ENCODE measurements at regions not wholly inside any gene's neighbourhood (a gene's known extent, or its start where the extent isn't known, plus 50 kb on each side); places are given as distances from the start of the nearest gene placed in this dataset.

DNA sequence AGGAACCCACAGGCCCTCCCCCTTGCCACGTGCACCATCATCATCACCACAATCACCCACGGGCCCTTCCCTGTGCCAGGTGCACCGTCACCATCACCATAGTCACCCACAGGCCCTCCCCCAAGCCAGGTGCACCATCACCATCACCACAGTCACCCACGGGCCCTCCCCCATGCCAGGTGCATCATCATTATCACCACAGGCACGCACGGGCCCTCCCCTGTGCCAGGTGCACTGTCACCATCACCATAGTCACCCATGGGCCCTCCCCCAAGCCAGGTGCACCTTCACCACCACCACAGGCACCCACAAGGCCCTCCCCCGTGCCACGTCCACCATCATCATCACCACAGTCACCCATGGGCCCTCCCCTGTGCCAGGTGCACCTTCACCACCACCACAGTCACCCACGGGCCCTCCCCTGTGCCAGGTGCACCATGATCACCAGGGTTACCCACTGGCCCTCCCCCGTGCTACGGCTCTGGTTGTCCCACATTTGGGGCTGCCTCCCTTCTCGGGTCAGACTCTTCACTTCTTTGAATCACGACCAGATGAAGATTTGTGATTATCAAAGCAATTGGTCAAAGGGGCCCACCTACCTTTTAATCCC is 69.1 kb upstream of the OLFM1 start:
- intact Hi-C loops (cut with DNase I, micrococcal nuclease): no loop called here
- Mint-ChIP-seq H3K27me3 (peaks cover 11% of the 10 kb centered on the region), H3K27ac (no peak overlapping the region), H3K36me3 (ENCODE audit: low read depth) (no peaks in the 10 kb centered on the region), H3K9me3 (no peaks in the 10 kb centered on the region), H3K4me1 (ENCODE audit: low read depth) (no peaks in the 10 kb centered on the region), H3K4me3 (no peak overlapping the region)
- ATAC-seq (ENCODE audit: poor library complexity) (no peak), DNase-seq (no peak)
- H3K4me1 ChIP-seq (ENCODE audit: insufficient read depth, low read length): no peaks in the 10 kb centered on the region
- ChIA-PET CTCF (no interaction called here), POLR2A (no interaction called here)
- TF ChIP-seq, protein P1, sequence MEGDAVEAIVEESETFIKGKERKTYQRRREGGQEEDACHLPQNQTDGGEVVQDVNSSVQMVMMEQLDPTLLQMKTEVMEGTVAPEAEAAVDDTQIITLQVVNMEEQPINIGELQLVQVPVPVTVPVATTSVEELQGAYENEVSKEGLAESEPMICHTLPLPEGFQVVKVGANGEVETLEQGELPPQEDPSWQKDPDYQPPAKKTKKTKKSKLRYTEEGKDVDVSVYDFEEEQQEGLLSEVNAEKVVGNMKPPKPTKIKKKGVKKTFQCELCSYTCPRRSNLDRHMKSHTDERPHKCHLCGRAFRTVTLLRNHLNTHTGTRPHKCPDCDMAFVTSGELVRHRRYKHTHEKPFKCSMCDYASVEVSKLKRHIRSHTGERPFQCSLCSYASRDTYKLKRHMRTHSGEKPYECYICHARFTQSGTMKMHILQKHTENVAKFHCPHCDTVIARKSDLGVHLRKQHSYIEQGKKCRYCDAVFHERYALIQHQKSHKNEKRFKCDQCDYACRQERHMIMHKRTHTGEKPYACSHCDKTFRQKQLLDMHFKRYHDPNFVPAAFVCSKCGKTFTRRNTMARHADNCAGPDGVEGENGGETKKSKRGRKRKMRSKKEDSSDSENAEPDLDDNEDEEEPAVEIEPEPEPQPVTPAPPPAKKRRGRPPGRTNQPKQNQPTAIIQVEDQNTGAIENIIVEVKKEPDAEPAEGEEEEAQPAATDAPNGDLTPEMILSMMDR (IDR thresholded peaks at IDR 0.05): no peak
- H3K9me3 ChIP-seq (ENCODE audit: control insufficient read depth in 1 of 2, insufficient read depth in 1 of 2, low read length in 2 of 2): peaks cover 0 to 6% of the 10 kb centered on the region in 2 experiments
- no peak overlapping the region for H3K4me3 ChIP-seq (ENCODE audit: low read length)
- no peak overlapping the region for H3K27ac ChIP-seq (ENCODE audit: low read depth in 1 of 2, low read length in 2 of 2)
- H3K36me3 ChIP-seq (ENCODE audit: insufficient read depth, low read length): no peaks in the 10 kb centered on the region
- no peaks in the 10 kb centered on the region for H3K27me3 ChIP-seq (ENCODE audit: control insufficient read depth in 1 of 2, insufficient read depth in 2 of 2, low read length in 2 of 2)

DNA sequence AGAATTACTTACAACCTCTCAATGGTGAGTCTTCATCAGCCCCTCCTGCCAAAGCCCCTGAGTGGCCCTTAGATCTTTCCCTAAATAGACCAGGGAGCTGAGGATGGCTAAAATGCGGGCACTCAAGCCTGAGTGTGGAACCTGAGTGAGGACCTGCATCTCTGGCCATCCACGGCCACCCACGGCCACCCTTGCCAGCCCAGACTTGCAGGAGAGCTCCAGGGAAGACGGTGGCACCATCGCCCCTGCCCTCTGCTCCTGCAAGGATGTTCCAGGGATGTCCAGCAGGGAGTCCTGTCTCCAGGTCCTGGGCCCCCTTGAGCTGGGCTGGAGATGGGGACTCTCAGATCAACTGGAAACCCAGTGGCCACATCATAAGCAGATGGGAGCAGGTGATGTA is 68.2 kb upstream of the OLFM1 start:
- H3K27me3 ChIP-seq (ENCODE audit: control insufficient read depth in 1 of 2, insufficient read depth in 2 of 2, low read length in 2 of 2): no peaks in the 10 kb centered on the region
- DNase-seq: no peak
- Mint-ChIP-seq H3K27ac (no peak overlapping the region), H3K27me3 (peaks cover 15% of the 10 kb centered on the region), H3K36me3 (ENCODE audit: low read depth) (no peaks in the 10 kb centered on the region), H3K4me3 (no peak overlapping the region), H3K9me3 (no peaks in the 10 kb centered on the region), H3K4me1 (ENCODE audit: low read depth) (no peaks in the 10 kb centered on the region)
- no peaks in the 10 kb centered on the region for H3K36me3 ChIP-seq (ENCODE audit: insufficient read depth, low read length)
- ChIA-PET CTCF (no interaction called here), POLR2A (no interaction called here)
- peaks cover 0 to 10% of the 10 kb centered on the region in 2 experiments for H3K9me3 ChIP-seq (ENCODE audit: control insufficient read depth in 1 of 2, insufficient read depth in 1 of 2, low read length in 2 of 2)
- no peak overlapping the region for H3K27ac ChIP-seq (ENCODE audit: low read depth in 1 of 2, low read length in 2 of 2)
- no peak for ATAC-seq (ENCODE audit: poor library complexity)
- intact Hi-C loops (cut with DNase I, micrococcal nuclease): no loop called here
- H3K4me1 ChIP-seq (ENCODE audit: insufficient read depth, low read length): no peaks in the 10 kb centered on the region
- H3K4me3 ChIP-seq (ENCODE audit: low read length): no peak overlapping the region
- TF ChIP-seq, protein P1 (IDR thresholded peaks at IDR 0.05): no peak

DNA sequence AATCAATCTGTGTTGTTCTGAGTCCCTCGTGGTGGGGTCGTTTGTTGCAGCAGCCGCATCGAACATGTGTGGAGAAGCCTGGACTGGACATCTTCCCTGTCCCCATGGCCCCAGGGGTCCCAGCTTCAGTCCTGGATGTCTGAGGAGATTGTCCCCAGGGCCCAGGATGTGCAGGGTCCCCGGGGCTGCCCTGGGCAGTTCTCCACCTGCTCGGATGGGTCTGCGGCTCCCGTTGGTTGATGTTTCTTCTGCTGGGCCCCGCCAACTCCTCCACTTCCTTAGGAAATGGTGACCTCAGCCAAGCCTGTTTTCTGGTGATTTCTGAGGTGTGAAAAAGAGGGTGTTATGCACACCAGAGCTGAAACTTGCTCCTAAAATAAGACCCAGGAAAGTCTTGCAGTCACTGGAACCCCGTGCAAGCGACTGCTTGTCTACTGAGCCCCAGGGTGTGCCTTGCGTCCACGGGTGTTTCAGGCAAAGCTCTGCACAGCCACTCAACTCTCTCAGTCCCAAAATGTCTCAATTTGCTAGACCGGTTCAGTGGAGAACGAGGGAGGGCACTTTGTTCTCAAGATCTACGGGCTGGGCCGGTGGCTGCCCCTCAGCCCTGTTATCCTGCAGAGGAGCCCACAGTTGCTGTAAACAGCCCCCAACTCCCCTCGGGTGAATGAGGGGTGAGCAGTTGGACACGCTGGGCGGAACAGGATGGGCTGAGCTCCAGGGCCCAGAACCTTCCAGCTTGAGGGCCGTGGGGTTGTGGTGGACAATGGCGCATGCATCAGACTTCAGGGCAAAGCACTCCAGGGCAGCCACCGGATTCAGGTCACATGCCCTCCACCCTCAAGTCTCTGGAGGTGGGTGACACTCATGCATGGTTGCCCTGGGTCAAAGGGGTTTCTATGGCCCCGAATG is 66.7 kb upstream of the OLFM1 start:
- H3K27ac Mint-ChIP-seq: no peak overlapping the region
- ChIA-PET CTCF (no interaction called here), POLR2A (no interaction called here)
- Histone ChIP-seq H3K9me3 (ENCODE audit: control insufficient read depth in 1 of 2, insufficient read depth in 1 of 2, low read length in 2 of 2) (peaks cover 0 to 10% of the 10 kb centered on the region in 2 experiments), H3K36me3 (ENCODE audit: insufficient read depth, low read length) (no peaks in the 10 kb centered on the region), H3K27me3 (ENCODE audit: control insufficient read depth in 1 of 2, insufficient read depth in 2 of 2, low read length in 2 of 2) (no peaks in the 10 kb centered on the region), H3K27ac (ENCODE audit: low read depth in 1 of 2, low read length in 2 of 2) (no peak overlapping the region), H3K4me1 (ENCODE audit: insufficient read depth, low read length) (no peaks in the 10 kb centered on the region), H3K4me3 (ENCODE audit: low read length) (no peak overlapping the region)
- intact Hi-C loops (cut with DNase I, micrococcal nuclease): no loop called here
- no peaks in the 10 kb centered on the region for H3K36me3 Mint-ChIP-seq (ENCODE audit: low read depth)
- no peaks in the 10 kb centered on the region for H3K4me1 Mint-ChIP-seq (ENCODE audit: low read depth)
- ATAC-seq (ENCODE audit: poor library complexity) (no peak), DNase-seq (no peak)
- TF ChIP-seq, protein P1 (IDR thresholded peaks at IDR 0.05): no peak
- peaks cover 19% of the 10 kb centered on the region for H3K27me3 Mint-ChIP-seq
- no peaks in the 10 kb centered on the region for H3K9me3 Mint-ChIP-seq
- no peak overlapping the region for H3K4me3 Mint-ChIP-seq
